ENCODE measurements at regions not wholly inside any gene's neighbourhood (a gene's known extent, or its start where the extent isn't known, plus 50 kb on each side); places are given as distances from the start of the nearest gene placed in this dataset.

- TF ChIP-seq CTCF (IDR thresholded peaks at IDR 0.05) (no peak), ZFX (IDR thresholded peaks at IDR 0.05; ENCODE audit: borderline replicate concordance) (no peak)
Observed at GRCh38 chrX:68902706-68903504, 74.1 kb downstream of the EFNB1 start.
